Endothelial cell of umbilical vein (primary cell): ENCODE measurements at regions not wholly inside any gene's neighbourhood (a gene's known extent, or its start where the extent isn't known, plus 50 kb on each side); places are given as distances from the start of the nearest gene placed in this dataset.

Source experiments
- BruUV-seq: library from RNA; stranded (reverse); fragments of 400-500 nt; replicated peaks from 2 replicates; lab custom pipeline; 2021; lab: Mats Ljungman, UMichigan
- CTCF ChIA-PET: fragments of 300-600, 350-600 bp; sonication (Branson Sonifier 250); formaldehyde crosslinking; loops from one replicate; lab custom pipeline; 2021; ENCODE audit warnings: antibody characterized with exemption, inconsistent platforms; lab: Charles Lee
- POLR2A ChIA-PET: fragments of 300-600, 350-600 bp; sonication (Branson Sonifier 250); formaldehyde crosslinking; loops from one replicate; lab custom pipeline; 2021; ENCODE audit warnings: antibody characterized with exemption, inconsistent platforms; lab: Charles Lee
- DNase-seq: peaks from one replicate; pipeline ENCODE4 v3.0.0-alpha.2; 2011; ENCODE audit warnings: low read depth, low spot score
- FAIRE-seq: peaks from 2 replicates; lab custom pipeline; 2011; peaks lifted over from hg19 to GRCh38; lab: Jason Lieb, UNC
- H2AFZ ChIP-seq: 2 replicates; pipeline ENCODE4 v1.6.0; 2012; ENCODE audit warnings: low read depth, low read length, control low read depth, inconsistent platforms
- H3K27ac ChIP-seq: 2 replicates; pipeline ENCODE4 v1.5.1; 2011; ENCODE audit warnings: low read depth, mild to moderate bottlenecking, control low read depth, low read length, moderate library complexity; ENCODE audit not compliant: insufficient read depth
- H3K27me3 ChIP-seq, 2 experiments: 2 replicates each; pipeline versions ENCODE4 v1.6.0 to v1.6.1; 2011; ENCODE audit warnings: low read length in 2 of 2, mixed read lengths in 1 of 2; ENCODE audit not compliant: control insufficient read depth in 2 of 2, insufficient read depth in 2 of 2
- H3K36me3 ChIP-seq, 2 experiments: 2 replicates in 1 of 2; 3 replicates in 1 of 2; pipeline ENCODE4 v1.5.1; 2011; ENCODE audit warnings: low read length in 2 of 2, mild to moderate bottlenecking in 1 of 2, moderate library complexity in 1 of 2; ENCODE audit not compliant: control insufficient read depth in 2 of 2, insufficient read depth in 2 of 2; ENCODE audit errors: extremely low read depth in 1 of 2
- H3K4me1 ChIP-seq: 3 replicates; pipeline ENCODE4 v1.5.1; 2011; ENCODE audit warnings: mild to moderate bottlenecking, low read length; ENCODE audit not compliant: control insufficient read depth, insufficient read depth; ENCODE audit errors: extremely low read depth
- H3K4me2 ChIP-seq: 2 replicates; pipeline ENCODE4 v1.6.1; 2011; ENCODE audit warnings: low read length, control low read depth, mixed read lengths; ENCODE audit not compliant: insufficient read depth
- H3K4me3 ChIP-seq, 3 experiments: fragments of 200-600 bp in 1 of 3; sonication (generic), shearing (Covaris generic) in 1 of 3; replicated peaks in 1 of 3; 2 replicates each; pipeline ENCODE4 v1.5.1; 2011 to 2016; ENCODE audit warnings: control low read depth in 3 of 3, low read length in 3 of 3, mild to moderate bottlenecking in 2 of 3, inconsistent platforms in 1 of 3, low read depth in 1 of 3, moderate library complexity in 1 of 3; ENCODE audit not compliant: insufficient read depth in 1 of 3
- H3K79me2 ChIP-seq: 2 replicates; pipeline ENCODE4 v1.6.0; 2012; ENCODE audit warnings: low read length, inconsistent platforms; ENCODE audit not compliant: control insufficient read depth, insufficient read depth
- H3K9ac ChIP-seq: replicated peaks from 2 replicates; pipeline ENCODE3; 2011; ENCODE audit warnings: low read length, control low read depth; ENCODE audit not compliant: insufficient read depth; ENCODE audit errors: extremely low read depth
- H3K9me1 ChIP-seq: replicated peaks from 3 replicates; pipeline ENCODE4 v1.6.0; 2011; ENCODE audit warnings: mild to moderate bottlenecking, low read length; ENCODE audit not compliant: control insufficient read depth, insufficient read depth; ENCODE audit errors: extremely low read depth
- H3K9me3 ChIP-seq: replicated peaks from 2 replicates; pipeline ENCODE4 v1.5.1; 2012; ENCODE audit warnings: low read length, inconsistent platforms; ENCODE audit not compliant: control insufficient read depth, insufficient read depth
- H4K20me1 ChIP-seq: replicated peaks from 2 replicates; pipeline ENCODE3; 2011; ENCODE audit warnings: mild to moderate bottlenecking, low read length; ENCODE audit not compliant: control insufficient read depth, insufficient read depth; ENCODE audit errors: extremely low read depth
- EZH2 ChIP-seq: IDR thresholded peaks from 2 replicates; pipeline ENCODE4 v1.6.1; 2012; ENCODE audit warnings: borderline replicate concordance, low read depth, mild to moderate bottlenecking, moderate library complexity, low read length, inconsistent platforms; ENCODE audit not compliant: severe bottlenecking
- FOS ChIP-seq: IDR thresholded peaks from 2 replicates; pipeline ENCODE4 v1.6.1; 2011; ENCODE audit warnings: mild to moderate bottlenecking, low read length, moderate library complexity, borderline replicate concordance; ENCODE audit not compliant: insufficient read depth
- GATA2 ChIP-seq: IDR thresholded peaks from 2 replicates; pipeline ENCODE4 v1.7.0; 2011; ENCODE audit warnings: low read depth, mild to moderate bottlenecking, moderate library complexity, mixed read lengths, low read length; ENCODE audit not compliant: insufficient read length, insufficient read depth
- JUN ChIP-seq: IDR thresholded peaks from 2 replicates; pipeline ENCODE4 v1.6.1; 2011; ENCODE audit warnings: borderline replicate concordance, low read depth; ENCODE audit not compliant: insufficient read length, insufficient read depth
- MYC ChIP-seq: IDR thresholded peaks from one replicate; pipeline ENCODE4 v1.6.1; 2011; ENCODE audit warnings: mild to moderate bottlenecking, low read depth, low read length
- POLR2A ChIP-seq: IDR thresholded peaks from 2 replicates; pipeline ENCODE4 v1.6.1; 2012; ENCODE audit warnings: low read depth, mild to moderate bottlenecking, control low read depth, low read length
- POLR2AphosphoS5 ChIP-seq: IDR thresholded peaks from 2 replicates; pipeline ENCODE4 v1.6.1; 2012; ENCODE audit warnings: low read depth, mild to moderate bottlenecking, control low read depth, low read length, moderate library complexity; ENCODE audit not compliant: insufficient read depth
- dilution Hi-C: fragments of 300-500 bp; cut with MboI; formaldehyde crosslinking; loops from one replicate; pipeline ENCODE4 v1.15.0; 2019; ENCODE audit warnings: low sequenced_read_pairs; ENCODE audit not compliant: extremely low pct_ligation_motif_present
- intact Hi-C: fragments of 100-400 bp; cut with micrococcal nuclease; formaldehyde crosslinking; loops from one replicate; pipeline ENCODE4 v1.10.0; 2022
- TF ChIP-seq, protein P1 (sequence below): IDR thresholded peaks from 2 replicates; pipeline ENCODE4 v1.6.1; 2011; ENCODE audit not compliant: insufficient read depth, insufficient read length
- TF ChIP-seq, protein P2 (sequence below), 2 donors: IDR thresholded peaks; 1 replicate in 1 of 2; 2 replicates in 1 of 2; pipeline ENCODE4 v1.5.1; 2011; ENCODE audit warnings: low read length in 2 of 2, mild to moderate bottlenecking in 2 of 2, moderate library complexity in 2 of 2, control low read depth in 1 of 2, inconsistent platforms in 1 of 2, low read depth in 1 of 2; ENCODE audit not compliant: insufficient read depth in 1 of 2; ENCODE audit errors: extremely low read depth in 1 of 2

DNA sequence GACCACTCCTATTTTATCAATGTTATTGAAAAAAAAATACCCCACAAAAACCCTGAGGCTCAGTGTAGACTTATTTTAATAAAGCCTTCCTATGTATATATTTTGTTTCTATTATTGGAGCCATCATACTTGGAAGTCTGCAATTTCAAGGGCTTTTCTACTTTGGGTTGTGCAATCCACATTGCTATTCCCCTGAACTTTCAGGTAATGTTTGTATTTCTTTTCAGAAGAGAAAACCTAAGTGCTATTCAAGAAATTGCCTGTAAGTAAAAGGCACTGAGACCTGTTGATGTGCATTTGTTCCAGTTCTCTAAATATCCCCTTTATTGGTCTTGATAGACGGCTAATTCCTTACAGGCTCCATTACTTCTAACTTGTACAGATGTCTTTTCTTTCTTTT lies 280.7 kb upstream of the RAG2 start:
- ChIA-PET POLR2A (no interaction called here), CTCF (no interaction called here)
- H3K4me1 ChIP-seq: no peaks in the 10 kb centered on the region

More for the DNA sequence above, 280.7 kb upstream of the RAG2 start:
- DNase-seq: no peak
- H3K9ac ChIP-seq: no peak overlapping the region
- H3K27ac ChIP-seq: no peak overlapping the region
- no peaks in the 10 kb centered on the region for H3K9me1 ChIP-seq
- no peaks in the 10 kb centered on the region for H4K20me1 ChIP-seq
- H3K4me3 ChIP-seq: no peak overlapping the region
- H3K27me3 ChIP-seq: no peaks in the 10 kb centered on the region
- no TSS peak for BruUV-seq
- H3K4me2 ChIP-seq: no peak overlapping the region
- H3K79me2 ChIP-seq: no peaks in the 10 kb centered on the region
- no peaks in the 10 kb centered on the region for H3K36me3 ChIP-seq
- no peak for TF ChIP-seq JUN
- no peak for TF ChIP-seq POLR2AphosphoS5
- no peak for TF ChIP-seq EZH2
- TF ChIP-seq GATA2: no peak
- TF ChIP-seq, protein P1, sequence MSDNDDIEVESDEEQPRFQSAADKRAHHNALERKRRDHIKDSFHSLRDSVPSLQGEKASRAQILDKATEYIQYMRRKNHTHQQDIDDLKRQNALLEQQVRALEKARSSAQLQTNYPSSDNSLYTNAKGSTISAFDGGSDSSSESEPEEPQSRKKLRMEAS: no peak
- TF ChIP-seq, protein P2, sequence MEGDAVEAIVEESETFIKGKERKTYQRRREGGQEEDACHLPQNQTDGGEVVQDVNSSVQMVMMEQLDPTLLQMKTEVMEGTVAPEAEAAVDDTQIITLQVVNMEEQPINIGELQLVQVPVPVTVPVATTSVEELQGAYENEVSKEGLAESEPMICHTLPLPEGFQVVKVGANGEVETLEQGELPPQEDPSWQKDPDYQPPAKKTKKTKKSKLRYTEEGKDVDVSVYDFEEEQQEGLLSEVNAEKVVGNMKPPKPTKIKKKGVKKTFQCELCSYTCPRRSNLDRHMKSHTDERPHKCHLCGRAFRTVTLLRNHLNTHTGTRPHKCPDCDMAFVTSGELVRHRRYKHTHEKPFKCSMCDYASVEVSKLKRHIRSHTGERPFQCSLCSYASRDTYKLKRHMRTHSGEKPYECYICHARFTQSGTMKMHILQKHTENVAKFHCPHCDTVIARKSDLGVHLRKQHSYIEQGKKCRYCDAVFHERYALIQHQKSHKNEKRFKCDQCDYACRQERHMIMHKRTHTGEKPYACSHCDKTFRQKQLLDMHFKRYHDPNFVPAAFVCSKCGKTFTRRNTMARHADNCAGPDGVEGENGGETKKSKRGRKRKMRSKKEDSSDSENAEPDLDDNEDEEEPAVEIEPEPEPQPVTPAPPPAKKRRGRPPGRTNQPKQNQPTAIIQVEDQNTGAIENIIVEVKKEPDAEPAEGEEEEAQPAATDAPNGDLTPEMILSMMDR (IDR thresholded peaks at IDR 0.05; ENCODE audit: extremely low read depth in 1 of 2, insufficient read depth in 1 of 2, low read depth in 1 of 2, low read length in 2 of 2): no peak
- TF ChIP-seq FOS: no peak
- no peak for TF ChIP-seq MYC
- TF ChIP-seq POLR2A: no peak
- dilution Hi-C loops (no loop called here), intact Hi-C loops (no loop called here)
- no peak overlapping the region for H2AFZ ChIP-seq
- FAIRE-seq: no peak
- peaks cover 2% of the 10 kb centered on the region for H3K9me3 ChIP-seq
